ENCODE measurements at regions not wholly inside any gene's neighbourhood (a gene's known extent, or its start where the extent isn't known, plus 50 kb on each side); places are given as distances from the start of the nearest gene placed in this dataset.
"Not testable (repeated sequence)": the region's sequence is repeated elsewhere in the genome, so short reads cannot be mapped to it uniquely, and the experiment has no call there.

DNA sequence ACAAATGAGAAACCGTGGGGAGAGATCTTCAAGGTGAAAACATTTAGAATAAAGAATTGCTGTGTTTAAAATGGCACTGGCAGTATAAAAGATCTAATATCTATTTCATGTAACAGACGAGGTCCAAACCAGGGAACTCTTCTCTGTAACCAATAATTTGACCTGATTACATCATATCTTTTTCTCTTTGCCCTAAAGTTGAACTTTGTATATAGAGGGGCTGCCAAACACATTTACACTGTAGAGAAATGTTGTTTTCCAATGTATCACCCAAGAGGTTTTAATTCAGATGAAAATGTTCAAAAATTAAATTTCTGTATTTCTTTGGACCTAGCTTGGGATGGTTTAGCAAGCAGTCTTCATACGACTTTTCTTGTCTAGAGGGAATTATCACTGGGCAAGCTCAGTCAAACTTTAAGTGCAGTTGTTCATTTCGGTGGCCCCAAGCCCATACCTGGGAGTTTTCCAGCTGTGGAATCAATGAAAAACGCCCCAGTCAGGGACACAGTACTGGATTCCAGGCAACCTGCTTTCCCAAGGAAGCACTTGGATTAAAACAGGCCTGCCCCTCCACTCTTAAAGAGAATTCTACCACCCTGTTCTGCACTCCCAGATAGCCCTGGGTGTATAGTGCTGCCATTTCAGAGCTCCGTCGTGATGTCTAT is 208.5 kb upstream of the FN1 start:
- DNase-seq = no peak

DNA sequence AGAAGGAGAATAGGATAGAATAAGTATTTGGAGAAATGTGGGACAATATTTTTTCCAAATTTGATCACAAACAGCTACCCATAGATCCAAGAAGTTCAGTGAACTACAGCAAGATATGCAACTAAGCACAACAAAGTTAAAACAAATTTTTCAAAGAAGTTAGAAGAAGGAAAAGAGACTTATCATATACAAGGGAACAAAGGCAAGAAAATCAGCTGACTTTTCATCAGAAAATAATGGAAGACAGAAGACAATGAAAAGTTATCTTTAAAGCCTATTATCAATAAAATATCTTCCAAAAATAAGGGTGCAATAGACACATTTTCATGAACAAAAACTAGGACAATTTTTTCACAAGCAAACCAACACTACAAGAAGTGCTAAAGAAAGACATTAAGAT is 202.8 kb upstream of the FN1 start:
- DNase-seq = no peak

DNA sequence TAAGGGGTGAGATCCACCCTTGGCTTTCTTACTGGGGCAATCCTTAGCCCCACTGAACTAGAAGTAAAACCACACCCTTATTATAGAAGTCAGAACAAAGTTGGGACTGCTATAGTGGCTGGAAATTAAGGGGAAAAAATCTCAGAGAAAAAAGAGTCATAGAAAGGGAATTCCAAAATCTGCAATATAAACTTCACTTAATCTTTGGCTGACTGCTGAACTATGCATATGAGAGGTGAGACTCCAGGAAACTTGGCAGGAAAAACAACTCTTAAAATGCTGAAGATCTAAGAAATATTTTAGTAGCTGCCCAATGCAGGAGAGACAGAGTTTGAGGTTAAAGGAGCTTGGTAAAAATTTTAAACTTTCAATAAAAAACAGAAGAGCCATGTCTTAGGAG is 201.8 kb upstream of the FN1 start:
- DNase-seq = no peak

DNA sequence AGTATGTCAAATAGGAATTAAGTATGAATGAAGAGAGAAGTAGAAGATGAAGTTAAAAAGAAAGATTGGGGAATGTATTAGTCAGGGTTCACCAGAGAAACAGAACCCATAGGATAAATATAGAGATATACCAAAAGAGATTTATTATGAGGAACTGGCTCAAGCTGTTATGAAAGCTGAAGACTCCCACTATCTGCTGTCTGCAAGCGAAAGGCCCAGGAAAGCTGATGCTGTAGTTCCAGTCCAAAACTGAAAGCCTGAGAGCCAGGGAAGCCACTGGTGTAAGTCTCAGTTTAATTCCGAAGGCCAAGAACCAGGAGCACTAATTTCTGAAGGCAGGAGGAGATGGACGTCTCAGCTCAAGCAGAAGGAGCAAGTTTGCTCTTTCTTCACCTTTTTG is 200.9 kb upstream of the FN1 start:
- no peak for DNase-seq

DNA sequence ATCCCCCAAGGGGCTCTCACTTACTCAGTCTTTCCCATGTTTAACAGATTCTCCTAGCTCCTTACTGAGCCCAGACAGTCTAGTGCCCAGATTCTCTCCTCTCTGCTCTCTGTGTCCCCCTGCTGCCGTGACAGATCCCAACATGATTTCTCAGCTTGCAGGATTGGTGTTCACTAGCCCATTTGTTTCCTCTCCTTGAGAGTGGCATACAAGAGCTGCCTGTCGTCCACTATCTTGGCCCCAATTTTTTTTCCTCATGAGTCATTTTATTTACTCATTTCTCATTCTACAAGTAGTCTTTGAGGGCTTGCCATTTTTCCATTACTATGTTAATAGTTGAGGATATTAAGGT is 199.9 kb upstream of the FN1 start:
- no peak for DNase-seq

DNA sequence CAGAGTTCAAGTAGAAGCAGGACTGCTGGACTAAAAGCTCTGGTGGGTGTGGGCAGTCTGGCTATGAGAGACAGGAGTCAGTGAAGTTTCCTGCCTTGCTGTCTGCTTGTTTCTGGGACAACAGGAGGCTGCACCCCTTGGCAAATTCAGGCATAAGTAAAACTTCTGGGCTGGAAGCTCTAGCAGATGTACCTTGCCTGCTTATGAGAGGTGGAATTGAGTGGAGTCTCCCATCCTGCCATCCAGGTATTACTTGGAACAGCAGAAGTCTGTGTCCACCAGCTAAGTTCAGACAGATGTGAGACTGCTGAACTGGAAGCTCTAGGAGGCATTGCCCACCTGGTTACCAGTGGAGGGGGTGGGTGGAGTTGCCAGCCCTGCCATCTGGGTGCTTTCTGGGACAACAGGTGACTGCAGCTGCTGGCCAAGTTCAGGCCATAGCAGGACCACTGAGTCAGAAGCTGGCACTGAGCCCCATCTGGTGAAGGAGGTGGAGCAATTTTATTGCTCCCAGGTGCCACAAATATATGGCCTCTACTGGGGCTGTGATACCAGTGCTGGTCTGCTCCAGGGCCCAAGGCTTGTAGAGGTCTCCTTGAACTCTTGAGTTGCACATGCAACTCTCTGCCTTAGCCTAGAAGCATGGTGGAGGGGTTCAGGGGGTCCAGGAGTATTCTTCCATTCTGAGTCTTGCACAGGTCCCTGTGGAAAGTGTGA is 199.4 kb upstream of the FN1 start:
- DNase-seq = no peak

DNA sequence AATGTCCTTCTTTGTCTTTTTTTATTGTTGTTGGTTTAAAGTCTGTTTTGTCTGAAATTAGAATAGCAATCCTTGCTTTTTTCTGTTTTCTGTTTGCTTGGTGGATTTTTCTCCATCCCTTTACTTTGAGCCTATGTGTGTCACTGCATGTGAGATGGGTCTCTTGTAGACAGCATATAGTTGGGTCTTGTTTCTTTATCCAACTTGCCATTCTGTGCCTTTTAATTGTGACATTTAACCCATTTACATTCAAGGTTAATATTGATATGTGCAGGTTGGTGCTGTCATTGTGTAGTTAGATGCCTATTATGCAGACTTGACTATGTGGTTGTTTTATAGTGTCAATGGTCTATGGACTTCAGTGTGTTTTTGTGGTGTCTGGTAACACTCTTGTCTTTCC is 197.5 kb upstream of the FN1 start:
- DNase-seq = no peak

DNA sequence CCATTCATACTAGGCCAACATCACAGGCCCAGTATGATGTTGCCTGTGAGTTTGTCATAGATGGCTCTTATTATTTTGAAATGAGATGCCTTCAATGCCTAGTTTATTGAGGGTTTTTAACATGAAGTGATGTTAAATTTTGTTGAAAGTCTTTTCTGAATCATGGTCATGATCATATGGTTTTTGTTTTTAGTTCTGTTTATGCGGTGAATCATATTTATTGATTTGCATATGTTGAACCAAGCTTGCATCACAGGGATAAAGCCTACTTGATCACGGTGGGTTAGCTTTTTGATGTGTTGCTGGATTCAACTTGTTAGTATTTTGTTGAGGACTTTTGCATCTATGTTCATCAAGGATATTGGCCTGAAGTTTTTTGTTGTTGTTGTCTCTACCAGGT is 195.8 kb upstream of the FN1 start:
- DNase-seq = no peak

DNA sequence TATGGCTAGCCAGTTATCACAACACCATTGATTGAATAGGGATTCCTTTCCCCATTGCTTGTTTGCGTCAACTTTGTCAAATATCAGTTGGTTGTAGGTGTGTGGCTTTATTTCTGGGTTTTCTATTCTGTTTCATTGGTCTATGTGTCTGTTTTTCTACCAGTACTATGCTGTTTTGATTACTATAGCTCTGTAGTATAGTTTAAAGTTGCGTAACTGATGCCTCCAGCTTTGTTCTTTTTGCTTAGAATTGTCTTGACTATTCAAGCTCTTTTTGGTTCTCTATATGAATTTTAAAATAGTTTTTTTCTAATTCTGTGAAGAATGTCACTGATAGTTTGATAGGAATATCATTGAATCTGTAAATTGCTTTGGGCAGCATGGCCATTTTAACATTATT is 194.9 kb upstream of the FN1 start:
- DNase-seq = not testable (repeated sequence)

DNA sequence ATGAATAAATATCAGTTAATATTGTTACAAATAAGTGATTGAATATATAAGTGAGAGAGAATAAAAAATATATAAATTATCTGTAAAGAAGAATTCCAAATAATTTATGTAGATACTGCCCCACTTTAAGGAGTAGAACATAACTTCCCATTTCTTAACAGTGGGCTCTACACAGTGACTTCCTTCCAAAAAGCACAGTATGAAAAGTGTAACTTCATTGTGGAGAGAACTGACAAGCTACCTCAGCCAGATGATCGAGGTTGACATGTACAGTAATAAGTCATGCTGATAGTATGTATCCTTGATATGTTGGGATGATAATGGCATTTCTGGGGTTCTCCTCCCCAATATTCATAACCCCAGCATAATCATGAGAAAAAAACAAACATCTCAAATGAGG is 191.9 kb upstream of the FN1 start:
- DNase-seq = no peak

DNA sequence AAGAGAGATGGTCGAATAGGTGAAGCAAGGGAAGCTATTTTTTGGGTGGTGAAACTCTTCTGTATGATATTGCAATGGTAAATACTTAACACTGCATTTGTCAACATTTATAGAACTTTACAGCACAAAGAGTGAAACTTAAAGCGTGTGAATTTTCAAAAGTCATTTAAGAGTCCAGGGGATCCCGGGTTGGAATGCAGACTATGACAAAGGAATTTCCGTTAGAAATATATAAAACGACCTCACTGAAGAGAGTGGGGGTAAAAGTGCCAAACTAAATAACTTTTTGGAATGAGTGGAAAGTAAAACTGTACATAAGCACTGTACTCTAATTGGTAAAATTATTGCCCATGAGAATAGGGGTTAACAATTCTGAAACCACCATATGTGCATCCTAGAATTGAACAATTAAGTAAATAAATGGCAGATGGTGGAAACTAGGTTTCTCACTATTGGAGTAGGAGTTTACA is 191.0 kb upstream of the FN1 start:
- no peak for DNase-seq

DNA sequence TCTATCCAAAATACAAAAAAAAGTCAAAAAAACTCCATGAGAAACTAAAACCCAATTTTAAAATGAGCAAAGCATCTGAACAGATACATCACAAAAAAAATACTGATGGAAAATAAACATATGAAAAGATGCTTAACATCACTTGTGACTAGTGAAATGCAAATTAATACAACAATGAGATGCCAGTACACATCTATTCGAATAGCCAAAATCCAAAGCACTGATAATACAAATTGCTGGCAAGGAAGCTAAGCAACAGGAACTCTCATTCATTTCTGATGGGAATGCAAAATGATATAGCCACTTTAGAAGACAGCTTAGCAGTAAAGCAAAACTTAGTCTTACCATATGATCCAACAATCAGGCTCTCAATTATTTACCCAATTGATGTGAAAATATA is 190.2 kb upstream of the FN1 start:
- DNase-seq = no peak

DNA sequence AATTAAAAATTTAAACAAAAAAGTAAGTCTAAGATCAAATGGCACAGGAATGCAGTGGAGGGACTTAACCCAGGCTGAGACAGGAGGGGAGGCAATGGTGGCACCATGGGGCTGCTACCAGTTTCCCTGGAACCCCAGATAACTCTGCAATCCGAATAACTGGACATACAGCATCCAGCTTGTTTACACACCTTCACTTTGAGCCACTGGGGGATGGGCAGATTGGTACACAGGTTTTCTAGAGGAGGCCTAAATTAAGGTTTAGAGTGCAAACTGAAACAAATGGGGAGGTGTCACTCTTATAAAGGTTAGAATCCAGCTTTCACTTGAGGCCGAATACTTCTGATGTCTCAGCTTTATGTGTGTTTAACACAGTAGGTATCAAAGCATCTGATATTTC is 189.3 kb upstream of the FN1 start:
- no peak for DNase-seq

DNA sequence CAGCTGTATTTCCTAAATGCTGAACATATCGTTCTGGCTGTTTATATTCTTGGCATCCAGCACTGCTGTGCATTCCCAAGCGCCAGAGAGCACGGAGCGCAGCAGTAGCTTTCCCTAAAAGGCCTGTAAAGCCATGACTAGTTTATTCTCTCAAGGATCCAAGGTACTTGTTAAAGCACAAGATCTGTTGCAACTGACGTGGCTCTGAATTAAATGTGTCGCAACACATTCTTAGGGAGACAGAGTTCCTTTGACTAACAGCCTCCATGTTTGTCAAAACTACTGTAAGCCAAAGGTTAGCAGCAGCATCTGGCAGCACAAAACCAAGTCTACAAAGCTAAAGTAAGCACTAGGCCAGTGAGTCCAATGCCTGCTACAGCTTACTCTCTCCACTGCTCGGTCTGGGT is 188.6 kb upstream of the FN1 start:
- no peak for DNase-seq

DNA sequence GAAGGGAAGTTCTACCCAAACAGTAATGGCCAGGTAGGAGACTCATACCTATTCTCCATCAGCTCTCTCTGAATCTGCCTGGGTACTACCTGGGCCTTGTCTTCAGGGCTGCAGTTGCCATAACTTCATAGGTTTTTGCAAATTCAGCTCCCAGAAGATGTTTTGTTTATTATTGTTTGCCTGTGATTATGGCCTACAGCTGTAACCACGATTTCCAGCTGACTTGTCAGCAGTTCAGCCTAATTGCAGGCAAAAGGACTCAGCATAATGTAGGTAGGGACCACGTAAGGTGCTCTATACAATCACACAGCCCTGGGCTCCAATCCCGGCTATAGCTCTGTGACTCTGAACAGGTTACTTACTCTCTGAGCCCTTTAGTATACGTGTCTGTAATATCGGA is 187.0 kb upstream of the FN1 start:
- no peak for DNase-seq

DNA sequence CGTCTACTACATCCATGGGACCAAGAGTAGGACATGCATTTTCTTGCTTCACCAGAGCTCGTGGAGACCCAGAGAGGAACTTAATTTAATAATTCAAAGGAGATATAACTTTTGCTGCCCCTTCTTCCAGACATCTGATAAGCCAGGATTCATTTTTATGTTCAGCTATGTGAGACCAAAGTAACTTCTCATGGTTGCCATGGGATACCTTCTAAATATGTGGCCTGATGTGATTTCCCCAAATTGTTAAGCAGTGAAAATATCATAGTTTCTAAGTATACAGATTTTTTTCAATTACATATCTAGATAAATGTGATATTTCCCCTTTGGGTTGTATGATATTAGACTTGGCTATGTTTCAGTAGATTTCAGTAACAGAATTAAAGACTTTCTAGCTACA is 185.5 kb upstream of the FN1 start:
- no peak for DNase-seq

DNA sequence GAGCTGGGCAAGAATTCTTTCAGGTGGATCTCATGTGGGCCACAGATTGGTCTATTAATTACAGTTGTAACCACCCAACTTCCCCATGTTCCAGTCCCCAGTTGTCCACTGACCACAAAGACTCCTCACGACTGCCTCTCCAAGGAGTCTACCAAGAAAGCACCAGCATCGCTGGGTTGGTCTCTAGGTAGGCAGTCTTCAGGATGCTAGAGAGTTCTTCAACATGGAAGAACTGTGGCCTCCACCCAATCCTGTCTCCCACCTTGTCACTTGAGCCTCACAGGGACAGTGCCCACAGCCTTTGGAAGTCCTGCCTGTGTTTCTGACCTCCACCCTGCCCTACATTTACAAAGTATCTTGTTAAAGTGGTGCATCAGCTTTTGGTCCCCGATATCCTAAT is 184.7 kb upstream of the FN1 start:
- DNase-seq = no peak

DNA sequence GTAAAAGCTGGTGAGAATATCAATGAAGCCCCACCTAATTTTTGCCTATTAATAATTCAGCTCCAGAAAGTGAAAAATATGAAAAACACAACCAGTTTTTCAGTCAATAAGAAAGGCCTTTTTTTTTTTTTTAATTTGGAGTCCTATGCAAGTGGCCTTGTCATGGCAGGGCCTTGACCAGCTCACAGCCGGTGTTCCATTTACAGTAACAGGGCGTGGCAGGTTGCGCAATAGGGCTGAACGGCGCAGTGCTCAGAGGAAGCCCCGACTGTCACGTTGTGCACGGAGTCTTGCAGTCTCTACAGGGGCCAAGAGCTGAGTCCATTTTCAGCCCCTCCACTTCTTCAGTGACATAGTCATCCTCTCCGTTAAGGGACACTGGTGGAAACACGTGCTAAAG is 184.1 kb upstream of the FN1 start:
- no peak for DNase-seq

DNA sequence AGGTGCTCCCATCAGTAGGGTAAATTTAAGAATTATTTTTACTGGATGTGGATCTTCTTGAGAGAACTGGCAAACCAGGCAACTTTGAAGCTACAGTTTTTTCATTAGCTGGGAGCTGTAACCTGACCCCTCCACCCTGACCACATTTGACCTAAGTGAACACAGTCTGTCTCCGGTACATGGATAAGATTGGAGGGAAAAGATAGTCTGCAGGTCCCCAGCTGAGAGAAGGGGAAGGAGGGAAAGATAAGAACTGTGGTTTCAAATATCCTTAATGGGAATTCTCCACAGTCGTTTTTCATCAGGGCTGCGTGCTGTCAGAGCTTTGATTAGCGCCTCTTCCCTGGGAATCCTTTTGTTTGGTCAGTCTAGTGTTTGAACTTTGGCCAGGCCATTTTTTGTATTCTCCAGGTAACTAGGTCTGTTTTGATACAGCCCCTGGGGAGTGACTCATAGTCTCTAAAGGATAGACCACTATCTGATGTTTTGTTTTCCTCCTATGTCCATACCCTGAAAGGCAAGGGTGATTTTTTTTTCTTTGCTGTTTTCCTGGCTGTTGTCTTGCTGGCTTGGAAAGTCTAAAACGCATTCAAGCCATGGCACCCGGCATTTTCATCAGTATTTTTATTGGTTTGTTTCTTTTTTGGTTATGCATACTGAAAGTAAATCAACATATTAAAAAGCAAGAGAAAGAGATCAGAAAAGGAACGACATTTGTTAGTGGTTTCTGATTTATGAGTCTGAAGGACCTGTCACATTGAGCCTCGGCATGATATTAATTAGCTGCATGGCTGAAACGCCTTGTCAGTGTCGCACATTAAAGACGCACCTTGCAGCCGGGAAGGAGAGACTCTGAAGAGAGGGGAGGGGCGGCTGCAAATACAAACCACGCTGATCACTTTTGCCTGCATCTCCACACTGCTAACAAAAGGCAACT is 183.4 kb upstream of the FN1 start:
- DNase-seq = peak; percentile 71

DNA sequence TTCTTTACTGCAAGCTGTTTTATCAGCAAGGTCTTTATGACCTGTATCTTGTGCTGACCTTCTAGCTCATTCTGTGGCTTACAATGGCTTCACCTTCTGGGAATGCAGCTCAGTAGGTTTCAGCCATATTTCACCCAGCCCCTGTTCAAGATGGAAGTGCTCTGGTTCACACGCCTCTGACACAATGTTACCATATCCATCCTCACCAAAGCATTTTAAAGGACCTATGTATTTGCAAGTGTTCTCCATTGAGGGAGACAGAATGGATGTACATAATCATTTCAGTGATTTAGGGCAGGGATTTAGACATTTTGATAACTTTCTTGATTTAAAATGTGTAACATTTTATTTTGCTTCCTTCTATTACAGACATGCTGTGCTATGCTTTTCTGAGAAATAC is 182.3 kb upstream of the FN1 start:
- no peak for DNase-seq

DNA sequence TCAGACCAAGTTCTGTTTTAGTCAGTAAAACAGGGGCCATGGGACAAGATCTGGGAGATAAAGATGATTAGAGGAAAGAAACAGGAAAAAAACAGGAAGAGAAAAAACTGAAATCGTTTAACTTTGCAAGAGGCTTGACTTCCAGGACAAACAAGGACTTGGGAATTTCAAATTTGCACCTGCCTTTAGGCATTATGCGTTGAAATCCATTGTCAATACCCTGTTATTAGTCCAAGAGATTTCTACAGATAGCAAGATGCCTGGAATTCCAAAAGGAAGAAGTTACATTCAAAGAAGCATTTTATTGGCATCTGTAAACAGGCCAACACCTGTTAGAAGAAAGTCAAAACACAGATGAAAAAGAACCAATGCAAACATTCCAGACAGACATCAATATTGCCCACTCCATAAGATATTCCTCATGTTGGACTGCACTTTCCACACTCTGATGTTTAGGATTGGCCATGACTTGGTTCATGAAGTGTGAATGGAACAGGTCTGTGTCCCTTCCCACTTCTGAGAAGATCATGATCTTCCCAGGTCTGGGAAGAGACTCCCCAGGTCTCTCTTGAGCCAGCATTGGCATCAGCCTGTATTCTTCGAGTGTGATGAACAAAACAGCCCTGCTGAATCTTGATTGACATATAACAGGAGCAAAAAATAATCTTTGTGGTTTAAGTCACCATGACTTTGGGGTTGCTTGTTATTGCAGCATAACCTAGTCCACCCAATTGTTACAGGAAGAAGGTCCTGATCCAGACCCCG is 181.4 kb upstream of the FN1 start:
- DNase-seq = no peak

DNA sequence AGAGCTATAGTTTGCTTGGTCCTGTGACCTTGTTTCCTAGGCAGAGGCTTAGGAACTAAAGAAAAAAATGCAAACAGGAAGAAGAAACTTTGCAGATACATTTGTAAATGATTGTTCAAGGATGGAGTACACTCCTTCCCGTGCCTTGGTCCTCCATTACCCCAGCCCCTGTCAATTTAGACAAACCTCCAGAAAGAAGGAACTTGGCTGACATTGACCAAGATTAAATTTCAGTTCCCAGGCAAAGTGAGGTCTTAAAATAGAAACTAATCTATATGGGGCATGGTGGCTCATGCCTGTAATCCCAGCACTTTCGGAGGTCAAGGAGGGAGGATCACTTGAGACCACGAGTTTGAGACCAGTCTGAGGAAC is 179.9 kb upstream of the FN1 start:
- DNase-seq = no peak

All from COR-L47 (cell line).